SK-N-SH (cell line): ENCODE measurements at regions not wholly inside any gene's neighbourhood (a gene's known extent, or its start where the extent isn't known, plus 50 kb on each side); places are given as distances from the start of the nearest gene placed in this dataset.
"Not testable (repeated sequence)": the region's sequence is repeated elsewhere in the genome, so short reads cannot be mapped to it uniquely, and the experiment has no call there.

ENCODE experiments used
- EP300 ChIP-seq, 2 experiments: IDR thresholded peaks; 2 replicates each; pipeline versions ENCODE4 v1.4.0 to v1.6.1; 2012; ENCODE audit warnings: borderline replicate concordance in 1 of 2, low read depth in 1 of 2, low read length in 1 of 2
- EZH2phosphoT487 ChIP-seq: fragments of 200-600 bp; sonication (generic); IDR thresholded peaks from 2 replicates; pipeline ENCODE4 v1.6.1; 2017; ENCODE audit warnings: low read depth, mixed run types, mild to moderate bottlenecking, antibody characterized with exemption, moderate library complexity, borderline replicate concordance
- FOXJ3 ChIP-seq: sonication (generic); formaldehyde crosslinking; IDR thresholded peaks from 2 replicates; pipeline ENCODE4 v1.5.1; 2020; ENCODE audit warnings: mild to moderate bottlenecking, missing genetic modification reagents
- FOXM1 ChIP-seq: IDR thresholded peaks from 2 replicates; pipeline ENCODE4 v1.4.0; 2012; ENCODE audit warnings: low read depth, mild to moderate bottlenecking
- NRF1 ChIP-seq: IDR thresholded peaks from 2 replicates; pipeline ENCODE4 v1.6.1; 2012; ENCODE audit warnings: low read depth, mild to moderate bottlenecking, low read length
- POLR2AphosphoS5 ChIP-seq: IDR thresholded peaks from 2 replicates; pipeline ENCODE4 v1.6.1; 2012; ENCODE audit warnings: low read depth, low read length
- RAD21 ChIP-seq: IDR thresholded peaks from 2 replicates; pipeline ENCODE4 v1.6.1; 2012; ENCODE audit warnings: mild to moderate bottlenecking, low read length
- RFX5 ChIP-seq: IDR thresholded peaks from 2 replicates; pipeline ENCODE4 v1.6.1; 2012; ENCODE audit warnings: mild to moderate bottlenecking, improper control_type of control experiment, low read length
- TAF1 ChIP-seq: IDR thresholded peaks from 2 replicates; pipeline ENCODE4 v1.6.1; 2012; ENCODE audit warnings: low read depth, mild to moderate bottlenecking, low read length, moderate library complexity, borderline replicate concordance
- TF ChIP-seq, protein P1 (sequence below): fragments of 200-600 bp; sonication (generic); IDR thresholded peaks from 2 replicates; pipeline ENCODE4 v1.6.1; 2017; ENCODE audit warnings: antibody characterized with exemption, mild to moderate bottlenecking, moderate library complexity
- TF ChIP-seq, protein P2 (sequence below): IDR thresholded peaks from 2 replicates; pipeline ENCODE4 v1.6.1; 2012; ENCODE audit warnings: mild to moderate bottlenecking, low read depth, low read length, moderate library complexity

GRCh38 chr1:83117030-83117429 is 881.9 kb downstream of the TTLL7 start:
- TF ChIP-seq, protein P1, sequence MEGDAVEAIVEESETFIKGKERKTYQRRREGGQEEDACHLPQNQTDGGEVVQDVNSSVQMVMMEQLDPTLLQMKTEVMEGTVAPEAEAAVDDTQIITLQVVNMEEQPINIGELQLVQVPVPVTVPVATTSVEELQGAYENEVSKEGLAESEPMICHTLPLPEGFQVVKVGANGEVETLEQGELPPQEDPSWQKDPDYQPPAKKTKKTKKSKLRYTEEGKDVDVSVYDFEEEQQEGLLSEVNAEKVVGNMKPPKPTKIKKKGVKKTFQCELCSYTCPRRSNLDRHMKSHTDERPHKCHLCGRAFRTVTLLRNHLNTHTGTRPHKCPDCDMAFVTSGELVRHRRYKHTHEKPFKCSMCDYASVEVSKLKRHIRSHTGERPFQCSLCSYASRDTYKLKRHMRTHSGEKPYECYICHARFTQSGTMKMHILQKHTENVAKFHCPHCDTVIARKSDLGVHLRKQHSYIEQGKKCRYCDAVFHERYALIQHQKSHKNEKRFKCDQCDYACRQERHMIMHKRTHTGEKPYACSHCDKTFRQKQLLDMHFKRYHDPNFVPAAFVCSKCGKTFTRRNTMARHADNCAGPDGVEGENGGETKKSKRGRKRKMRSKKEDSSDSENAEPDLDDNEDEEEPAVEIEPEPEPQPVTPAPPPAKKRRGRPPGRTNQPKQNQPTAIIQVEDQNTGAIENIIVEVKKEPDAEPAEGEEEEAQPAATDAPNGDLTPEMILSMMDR = not testable (repeated sequence)
- TF ChIP-seq FOXM1; EZH2phosphoT487; FOXJ3 (CRISPR knock-in tag); NRF1; POLR2AphosphoS5; RAD21; RFX5; TAF1; EP300 (IDR thresholded peaks at IDR 0.05; ENCODE audit: borderline replicate concordance in 1 of 2, low read depth in 1 of 2, low read length in 1 of 2): not testable (repeated sequence)
- TF ChIP-seq, protein P2, sequence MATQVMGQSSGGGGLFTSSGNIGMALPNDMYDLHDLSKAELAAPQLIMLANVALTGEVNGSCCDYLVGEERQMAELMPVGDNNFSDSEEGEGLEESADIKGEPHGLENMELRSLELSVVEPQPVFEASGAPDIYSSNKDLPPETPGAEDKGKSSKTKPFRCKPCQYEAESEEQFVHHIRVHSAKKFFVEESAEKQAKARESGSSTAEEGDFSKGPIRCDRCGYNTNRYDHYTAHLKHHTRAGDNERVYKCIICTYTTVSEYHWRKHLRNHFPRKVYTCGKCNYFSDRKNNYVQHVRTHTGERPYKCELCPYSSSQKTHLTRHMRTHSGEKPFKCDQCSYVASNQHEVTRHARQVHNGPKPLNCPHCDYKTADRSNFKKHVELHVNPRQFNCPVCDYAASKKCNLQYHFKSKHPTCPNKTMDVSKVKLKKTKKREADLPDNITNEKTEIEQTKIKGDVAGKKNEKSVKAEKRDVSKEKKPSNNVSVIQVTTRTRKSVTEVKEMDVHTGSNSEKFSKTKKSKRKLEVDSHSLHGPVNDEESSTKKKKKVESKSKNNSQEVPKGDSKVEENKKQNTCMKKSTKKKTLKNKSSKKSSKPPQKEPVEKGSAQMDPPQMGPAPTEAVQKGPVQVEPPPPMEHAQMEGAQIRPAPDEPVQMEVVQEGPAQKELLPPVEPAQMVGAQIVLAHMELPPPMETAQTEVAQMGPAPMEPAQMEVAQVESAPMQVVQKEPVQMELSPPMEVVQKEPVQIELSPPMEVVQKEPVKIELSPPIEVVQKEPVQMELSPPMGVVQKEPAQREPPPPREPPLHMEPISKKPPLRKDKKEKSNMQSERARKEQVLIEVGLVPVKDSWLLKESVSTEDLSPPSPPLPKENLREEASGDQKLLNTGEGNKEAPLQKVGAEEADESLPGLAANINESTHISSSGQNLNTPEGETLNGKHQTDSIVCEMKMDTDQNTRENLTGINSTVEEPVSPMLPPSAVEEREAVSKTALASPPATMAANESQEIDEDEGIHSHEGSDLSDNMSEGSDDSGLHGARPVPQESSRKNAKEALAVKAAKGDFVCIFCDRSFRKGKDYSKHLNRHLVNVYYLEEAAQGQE = not testable (repeated sequence)
